ENCODE measurements at regions not wholly inside any gene's neighbourhood (a gene's known extent, or its start where the extent isn't known, plus 50 kb on each side); places are given as distances from the start of the nearest gene placed in this dataset.

DNA sequence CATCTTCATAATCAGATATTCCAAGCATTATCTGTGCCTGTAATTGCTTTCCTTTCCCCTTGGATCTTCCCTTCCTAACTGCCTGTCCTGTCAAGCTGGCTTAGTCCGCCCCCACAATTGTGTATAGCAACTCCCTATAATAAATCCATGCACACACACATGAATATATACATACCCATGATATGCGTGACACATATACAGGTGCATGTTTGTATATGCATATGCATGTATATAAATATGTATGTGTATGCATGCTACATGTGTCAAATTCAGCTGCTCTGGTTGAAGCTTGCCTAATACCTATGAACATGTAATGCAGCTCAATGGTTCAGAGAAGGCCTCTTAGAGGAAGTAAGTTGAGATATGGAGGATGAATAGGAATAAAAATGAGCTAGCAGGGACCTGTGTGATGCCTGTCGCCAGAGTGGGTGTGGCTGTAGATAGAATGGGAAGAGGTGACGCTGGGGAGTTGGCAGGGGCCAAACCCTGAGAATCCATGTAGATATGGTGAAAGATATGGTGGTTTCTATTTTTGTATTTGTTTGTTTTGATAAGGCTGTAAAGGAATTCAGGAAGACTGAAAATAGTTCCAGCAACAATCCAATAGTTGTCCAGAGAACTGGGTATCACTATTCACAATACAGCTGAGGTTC, 595.0 kb upstream of the BOD1L1 start:
- Histone ChIP-seq H3K9me3 (no peaks in the 10 kb centered on the region), H3K27ac (no peak overlapping the region), H3K4me3 (no peak overlapping the region), H3K27me3 (no peaks in the 10 kb centered on the region), H3K4me1 (no peaks in the 10 kb centered on the region), H3K36me3 (no peaks in the 10 kb centered on the region)
- 68% methylated on average over 4 of the region's 4 CpGs for WGBS
- TF ChIP-seq, protein P1, sequence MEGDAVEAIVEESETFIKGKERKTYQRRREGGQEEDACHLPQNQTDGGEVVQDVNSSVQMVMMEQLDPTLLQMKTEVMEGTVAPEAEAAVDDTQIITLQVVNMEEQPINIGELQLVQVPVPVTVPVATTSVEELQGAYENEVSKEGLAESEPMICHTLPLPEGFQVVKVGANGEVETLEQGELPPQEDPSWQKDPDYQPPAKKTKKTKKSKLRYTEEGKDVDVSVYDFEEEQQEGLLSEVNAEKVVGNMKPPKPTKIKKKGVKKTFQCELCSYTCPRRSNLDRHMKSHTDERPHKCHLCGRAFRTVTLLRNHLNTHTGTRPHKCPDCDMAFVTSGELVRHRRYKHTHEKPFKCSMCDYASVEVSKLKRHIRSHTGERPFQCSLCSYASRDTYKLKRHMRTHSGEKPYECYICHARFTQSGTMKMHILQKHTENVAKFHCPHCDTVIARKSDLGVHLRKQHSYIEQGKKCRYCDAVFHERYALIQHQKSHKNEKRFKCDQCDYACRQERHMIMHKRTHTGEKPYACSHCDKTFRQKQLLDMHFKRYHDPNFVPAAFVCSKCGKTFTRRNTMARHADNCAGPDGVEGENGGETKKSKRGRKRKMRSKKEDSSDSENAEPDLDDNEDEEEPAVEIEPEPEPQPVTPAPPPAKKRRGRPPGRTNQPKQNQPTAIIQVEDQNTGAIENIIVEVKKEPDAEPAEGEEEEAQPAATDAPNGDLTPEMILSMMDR (IDR thresholded peaks at IDR 0.05), result no peak
- TF ChIP-seq EP300 (IDR thresholded peaks at IDR 0.05) (no peak), POLR2A (IDR thresholded peaks at IDR 0.05) (no peak), POLR2AphosphoS5 (IDR thresholded peaks at IDR 0.05) (no peak)
- no peak for DNase-seq (ENCODE audit: low spot score in 2 of 2)

DNA sequence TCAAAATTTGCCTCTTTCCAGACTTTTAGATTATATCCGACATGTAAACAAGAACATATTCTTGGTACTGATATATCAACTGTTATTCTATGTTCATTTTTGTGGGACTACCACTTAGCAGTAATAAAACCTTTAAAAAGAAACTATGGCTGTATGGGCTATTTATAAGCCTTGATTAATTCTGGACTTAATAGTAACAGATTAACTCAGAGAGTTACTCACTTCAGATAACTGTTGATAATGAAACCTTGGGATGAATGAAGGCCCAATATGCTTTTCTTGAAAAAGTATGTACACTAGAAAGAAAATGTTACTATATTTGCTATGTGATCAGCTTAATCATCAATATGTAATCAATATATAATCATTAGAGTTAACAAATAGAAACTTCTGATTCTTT, 595.9 kb upstream of the BOD1L1 start:
- DNase-seq (ENCODE audit: low spot score in 2 of 2), result no peak
- WGBS, result 89% methylated on average over 1 of the region's 1 CpG
- Histone ChIP-seq H3K36me3 (no peaks in the 10 kb centered on the region), H3K27me3 (no peaks in the 10 kb centered on the region), H3K4me3 (no peak overlapping the region), H3K27ac (no peak overlapping the region), H3K4me1 (no peaks in the 10 kb centered on the region), H3K9me3 (no peaks in the 10 kb centered on the region)
- TF ChIP-seq, protein P1 (IDR thresholded peaks at IDR 0.05), result no peak
- no peak for TF ChIP-seq POLR2AphosphoS5 (IDR thresholded peaks at IDR 0.05)
- no peak for TF ChIP-seq POLR2A (IDR thresholded peaks at IDR 0.05)
- no peak for TF ChIP-seq EP300 (IDR thresholded peaks at IDR 0.05)

DNA sequence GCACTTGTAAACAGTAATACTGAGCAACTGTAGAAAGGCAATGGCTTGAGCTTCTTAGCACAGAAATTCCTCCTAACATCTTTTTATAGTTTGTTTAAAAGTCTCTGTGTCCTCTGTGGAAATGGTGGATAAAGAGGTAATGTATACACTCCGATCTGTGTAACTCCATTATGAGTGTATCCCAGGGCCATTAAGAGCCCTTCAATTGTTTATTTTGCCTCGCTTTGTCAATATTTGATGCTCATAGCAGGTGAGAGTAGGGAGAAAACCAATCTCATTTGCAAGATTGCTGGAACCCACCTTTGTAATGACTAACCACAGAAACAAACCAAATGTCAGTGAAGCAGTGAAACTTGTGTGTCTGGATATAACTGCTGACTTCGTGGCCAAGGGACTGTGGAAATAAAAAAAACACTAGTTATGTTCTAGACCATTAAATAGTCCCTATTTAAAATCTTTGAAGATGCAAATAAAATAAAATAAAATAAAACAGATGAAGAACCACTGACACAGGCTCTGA, 598.2 kb upstream of the BOD1L1 start:
- Histone ChIP-seq H3K27me3 (no peaks in the 10 kb centered on the region), H3K36me3 (no peaks in the 10 kb centered on the region), H3K9me3 (no peaks in the 10 kb centered on the region), H3K4me3 (no peak overlapping the region), H3K4me1 (no peaks in the 10 kb centered on the region), H3K27ac (no peak overlapping the region)
- DNase-seq (ENCODE audit: low spot score in 2 of 2), result no peak
- TF ChIP-seq, protein P1 (IDR thresholded peaks at IDR 0.05), result no peak
- no peak for TF ChIP-seq POLR2A (IDR thresholded peaks at IDR 0.05)
- TF ChIP-seq EP300 (IDR thresholded peaks at IDR 0.05), result no peak
- WGBS, result 83% methylated on average over 3 of the region's 3 CpGs

DNA sequence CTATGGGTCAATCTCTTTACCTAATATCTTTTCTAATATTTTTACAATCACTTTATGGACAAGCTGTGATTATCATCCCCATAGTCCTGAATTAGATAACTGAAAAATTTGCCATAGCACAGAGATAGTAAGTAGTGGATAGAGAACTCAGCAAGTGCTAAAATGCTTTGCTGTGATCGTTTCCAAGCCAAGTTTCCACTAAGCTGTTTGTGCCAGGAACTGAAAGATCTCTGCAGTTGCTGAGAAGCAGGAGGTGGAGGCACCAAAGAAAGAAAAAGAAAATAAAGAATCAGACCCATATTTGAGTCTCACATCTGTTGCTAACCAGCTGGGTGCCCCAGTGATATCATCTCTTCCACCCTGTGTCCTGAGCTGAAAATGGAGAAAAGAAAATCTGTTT, 605.6 kb upstream of the BOD1L1 start:
- Histone ChIP-seq H3K4me1 (peaks cover 6% of the 10 kb centered on the region), H3K36me3 (no peaks in the 10 kb centered on the region), H3K27me3 (no peaks in the 10 kb centered on the region), H3K27ac (no peak overlapping the region), H3K9me3 (no peaks in the 10 kb centered on the region), H3K4me3 (no peak overlapping the region)
- WGBS, result 17% methylated on average over 1 of the region's 1 CpG
- no peak for DNase-seq (ENCODE audit: low spot score in 2 of 2)
- TF ChIP-seq POLR2A (IDR thresholded peaks at IDR 0.05) (no peak), EP300 (IDR thresholded peaks at IDR 0.05) (no peak), POLR2AphosphoS5 (IDR thresholded peaks at IDR 0.05) (no peak)
- TF ChIP-seq, protein P1 (IDR thresholded peaks at IDR 0.05), result no peak

- peaks cover 6% of the 10 kb centered on the region for H3K4me1 ChIP-seq
- TF ChIP-seq POLR2A (IDR thresholded peaks at IDR 0.05) (no peak), POLR2AphosphoS5 (IDR thresholded peaks at IDR 0.05) (no peak), EP300 (IDR thresholded peaks at IDR 0.05) (no peak)
- TF ChIP-seq, protein P1 (IDR thresholded peaks at IDR 0.05), result no peak
- no peak for DNase-seq (ENCODE audit: low spot score in 2 of 2)
- H3K4me3 ChIP-seq, result no peak overlapping the region
- no peaks in the 10 kb centered on the region for H3K27me3 ChIP-seq
- no peak overlapping the region for H3K27ac ChIP-seq
- no peaks in the 10 kb centered on the region for H3K36me3 ChIP-seq
- H3K9me3 ChIP-seq, result no peaks in the 10 kb centered on the region
These were observed 606.8 kb upstream of the BOD1L1 start for GRCh38 chr4:14234307-14234706.
